CD4-positive, alpha-beta T cell treated with Interferon gamma for 1 hour (primary cell): ENCODE measurements at regions not wholly inside any gene's neighbourhood (a gene's known extent, or its start where the extent isn't known, plus 50 kb on each side); places are given as distances from the start of the nearest gene placed in this dataset.

Experiments
- DNase-seq: peaks from one replicate; pipeline ENCODE4 v3.0.0-alpha.2; 2020

DNA sequence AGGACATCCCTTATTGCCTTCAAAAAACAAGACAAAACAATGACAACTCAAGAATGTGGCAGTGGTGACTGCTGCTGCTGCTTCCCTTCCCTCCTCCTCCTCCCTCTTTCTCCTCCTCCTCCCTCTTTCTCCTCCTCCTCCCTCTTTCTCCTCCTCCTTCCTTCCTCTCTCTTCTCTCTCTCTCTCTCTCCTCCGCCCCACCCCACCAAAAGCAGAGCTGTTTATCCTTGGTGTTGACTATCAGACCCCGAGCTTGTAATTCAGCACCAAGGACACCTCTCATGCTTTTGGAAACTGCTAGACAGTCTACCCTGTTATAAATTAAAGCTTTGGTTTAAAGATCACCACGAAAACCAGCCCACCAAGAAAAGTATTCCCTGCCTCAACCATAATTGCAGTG is 72.4 kb upstream of the IFNAR2 start:
- DNase-seq = no peak

GRCh38 chr21:33158654-33159053 is 71.1 kb upstream of the IFNAR2 start:
- DNase-seq = no peak

- no peak for DNase-seq
Observed at GRCh38 chr21:33162436-33162951, 67.2 kb upstream of the IFNAR2 start.

GRCh38 chr21:33168886-33169285 is 60.9 kb upstream of the IFNAR2 start:
- no peak for DNase-seq

DNA sequence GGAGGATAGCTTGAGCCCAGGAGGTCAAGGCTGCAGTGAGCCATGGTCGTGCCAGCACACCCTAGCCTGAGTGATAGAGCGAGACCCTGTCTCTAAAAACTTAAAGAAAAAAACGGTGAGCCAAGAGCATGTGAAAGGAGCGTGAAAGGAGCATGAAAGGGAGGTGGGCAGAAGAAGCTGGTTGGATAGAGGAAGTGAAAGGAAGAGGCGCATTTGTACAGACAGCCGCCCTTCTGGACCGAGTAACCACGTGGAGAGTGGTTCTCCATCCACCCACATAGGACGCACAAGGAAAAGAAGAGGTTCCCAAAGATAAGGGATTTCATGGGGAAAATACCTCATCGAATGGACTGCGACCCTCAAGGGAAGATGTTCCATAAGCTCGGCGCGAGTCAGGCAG is 60.4 kb upstream of the IFNAR2 start:
- DNase-seq = no peak

- DNase-seq = no peak
Observed at GRCh38 chr21:33171616-33172169, 58.0 kb upstream of the IFNAR2 start.

DNA sequence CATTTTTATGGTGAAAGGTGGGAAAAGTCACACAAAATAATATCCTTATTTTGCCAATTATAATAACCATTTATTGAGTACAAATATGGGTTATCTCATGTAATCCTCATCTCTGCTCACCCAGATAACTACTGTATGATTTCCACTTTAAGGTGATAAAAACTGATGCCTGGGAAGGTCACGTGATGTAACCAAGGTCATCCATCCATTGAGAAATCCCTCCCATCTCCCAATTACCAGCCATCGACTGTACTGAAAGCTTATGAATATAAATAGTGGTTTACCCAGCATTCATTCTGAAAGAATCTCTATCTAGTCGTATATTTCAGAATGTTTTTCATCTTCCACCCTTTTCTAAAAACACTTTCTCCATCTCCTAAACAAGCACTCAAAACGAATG is 55.0 kb upstream of the IFNAR2 start:
- no peak for DNase-seq
